ENCODE measurements at regions not wholly inside any gene's neighbourhood (a gene's known extent, or its start where the extent isn't known, plus 50 kb on each side); places are given as distances from the start of the nearest gene placed in this dataset.

DNA sequence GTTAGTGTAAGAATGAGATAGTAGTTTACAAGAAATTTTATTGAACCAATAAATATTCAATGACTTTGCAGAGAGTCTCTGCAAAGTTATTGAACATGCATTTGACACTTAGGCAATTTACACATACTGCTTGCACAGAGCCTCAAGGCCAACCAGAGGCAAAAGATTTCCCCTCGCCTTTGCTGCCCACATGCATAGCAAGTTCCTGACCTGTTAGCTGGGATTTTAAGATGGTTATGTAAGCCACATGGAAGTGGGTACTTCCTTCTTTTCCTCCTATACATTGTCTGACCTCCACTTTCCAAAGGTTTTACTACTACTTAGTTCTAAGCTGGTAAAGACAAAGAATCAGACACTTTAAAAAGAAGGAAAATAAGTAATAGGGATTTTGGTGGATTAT, 430.1 kb upstream of the FRG1 start:
- DNase-seq (ENCODE audit: low read depth) = no peak
- H3K4me3 ChIP-seq (ENCODE audit: low read depth, low read length) = no peak overlapping the region
- TF ChIP-seq, protein P1, sequence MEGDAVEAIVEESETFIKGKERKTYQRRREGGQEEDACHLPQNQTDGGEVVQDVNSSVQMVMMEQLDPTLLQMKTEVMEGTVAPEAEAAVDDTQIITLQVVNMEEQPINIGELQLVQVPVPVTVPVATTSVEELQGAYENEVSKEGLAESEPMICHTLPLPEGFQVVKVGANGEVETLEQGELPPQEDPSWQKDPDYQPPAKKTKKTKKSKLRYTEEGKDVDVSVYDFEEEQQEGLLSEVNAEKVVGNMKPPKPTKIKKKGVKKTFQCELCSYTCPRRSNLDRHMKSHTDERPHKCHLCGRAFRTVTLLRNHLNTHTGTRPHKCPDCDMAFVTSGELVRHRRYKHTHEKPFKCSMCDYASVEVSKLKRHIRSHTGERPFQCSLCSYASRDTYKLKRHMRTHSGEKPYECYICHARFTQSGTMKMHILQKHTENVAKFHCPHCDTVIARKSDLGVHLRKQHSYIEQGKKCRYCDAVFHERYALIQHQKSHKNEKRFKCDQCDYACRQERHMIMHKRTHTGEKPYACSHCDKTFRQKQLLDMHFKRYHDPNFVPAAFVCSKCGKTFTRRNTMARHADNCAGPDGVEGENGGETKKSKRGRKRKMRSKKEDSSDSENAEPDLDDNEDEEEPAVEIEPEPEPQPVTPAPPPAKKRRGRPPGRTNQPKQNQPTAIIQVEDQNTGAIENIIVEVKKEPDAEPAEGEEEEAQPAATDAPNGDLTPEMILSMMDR (IDR thresholded peaks at IDR 0.05; ENCODE audit: insufficient read depth, low read length) = no peak

DNA sequence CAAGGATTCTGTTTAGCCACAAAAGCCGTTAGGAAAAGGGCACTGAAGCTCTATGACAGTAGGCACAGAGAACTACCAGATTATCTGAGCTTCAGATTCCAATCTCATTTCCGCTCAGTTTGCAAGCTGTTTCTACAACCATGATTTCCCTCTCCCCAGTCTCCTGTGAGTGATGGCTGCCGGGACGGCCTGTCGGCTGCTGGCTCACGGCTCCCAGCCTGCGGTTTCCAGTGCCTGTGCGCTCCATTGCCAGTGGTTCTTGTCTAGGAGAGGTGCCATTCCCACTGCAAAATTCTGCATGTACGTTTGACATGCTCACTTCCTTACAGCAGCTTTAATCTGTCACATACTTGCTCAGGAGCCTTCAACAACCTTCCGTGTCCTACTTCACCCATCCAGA, 429.1 kb upstream of the FRG1 start:
- H3K4me3 ChIP-seq (ENCODE audit: low read depth, low read length) = no peak overlapping the region
- no peak for DNase-seq (ENCODE audit: low read depth)
- TF ChIP-seq, protein P1 (IDR thresholded peaks at IDR 0.05; ENCODE audit: insufficient read depth, low read length) = no peak

DNA sequence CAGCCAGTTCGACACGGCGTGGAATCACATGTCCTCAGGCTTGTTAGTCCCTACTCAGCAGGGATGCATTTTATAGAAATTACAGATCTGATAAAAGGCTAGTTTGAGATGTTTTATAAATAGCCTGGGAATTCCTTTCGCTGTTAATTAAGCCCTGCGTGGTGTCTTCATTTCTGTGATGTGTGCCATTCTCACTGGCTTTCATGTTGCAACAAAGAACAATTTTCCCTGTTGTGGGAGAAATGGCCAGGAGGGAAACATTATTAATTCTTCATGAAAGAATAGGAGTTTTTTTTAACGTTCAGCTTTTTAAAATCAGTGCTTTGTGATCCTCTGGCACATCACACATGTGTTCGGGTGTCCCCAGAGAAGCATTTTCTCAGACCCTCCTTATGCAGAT, 427.3 kb upstream of the FRG1 start:
- no peak for DNase-seq (ENCODE audit: low read depth)
- TF ChIP-seq, protein P1 (IDR thresholded peaks at IDR 0.05; ENCODE audit: insufficient read depth, low read length) = no peak
- H3K4me3 ChIP-seq (ENCODE audit: low read depth, low read length) = no peak overlapping the region

DNA sequence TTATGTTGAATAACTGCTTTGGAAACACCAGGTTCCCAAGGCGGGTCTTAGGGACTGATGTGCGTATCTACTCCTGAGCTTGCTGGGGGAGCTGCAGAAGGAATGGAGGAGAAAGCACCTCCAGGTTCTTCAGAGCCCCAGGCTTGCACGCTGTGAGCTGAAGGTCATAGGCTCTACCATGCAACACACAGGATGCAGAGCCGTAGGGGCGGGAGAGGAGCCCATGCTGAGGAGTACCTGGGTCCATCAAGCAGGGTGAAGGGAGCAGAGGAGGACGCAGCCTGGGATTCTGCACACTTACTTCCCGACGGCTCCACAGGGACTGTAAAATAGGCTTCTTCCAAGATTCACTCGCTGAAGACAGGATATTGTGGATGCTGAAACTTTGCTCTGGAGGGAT, 426.5 kb upstream of the FRG1 start:
- no peak overlapping the region for H3K4me3 ChIP-seq (ENCODE audit: low read depth, low read length)
- TF ChIP-seq, protein P1 (IDR thresholded peaks at IDR 0.05; ENCODE audit: insufficient read depth, low read length) = no peak
- no peak for DNase-seq (ENCODE audit: low read depth)

DNA sequence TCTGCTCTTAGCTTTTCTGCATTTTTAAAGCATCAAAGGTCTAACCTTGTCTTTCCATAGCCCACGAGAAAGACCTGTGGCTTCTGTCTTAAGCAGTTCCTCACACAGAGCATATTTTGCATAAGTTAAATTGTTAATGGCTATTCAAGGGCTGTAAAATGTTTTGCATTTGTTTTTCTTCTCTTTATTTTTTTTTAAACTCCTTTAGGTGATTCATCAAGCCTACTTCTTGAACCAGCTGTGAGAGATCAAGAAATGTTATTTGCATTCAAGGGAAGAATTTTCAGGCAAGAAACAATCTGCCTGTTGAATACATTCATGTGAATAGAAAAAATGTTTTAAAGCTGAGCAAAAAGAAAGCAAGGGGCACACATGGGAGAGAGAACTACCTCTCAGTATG, 423.8 kb upstream of the FRG1 start:
- DNase-seq (ENCODE audit: low read depth) = no peak
- TF ChIP-seq, protein P1 (IDR thresholded peaks at IDR 0.05; ENCODE audit: insufficient read depth, low read length) = no peak
- no peak overlapping the region for H3K4me3 ChIP-seq (ENCODE audit: low read depth, low read length)

DNA sequence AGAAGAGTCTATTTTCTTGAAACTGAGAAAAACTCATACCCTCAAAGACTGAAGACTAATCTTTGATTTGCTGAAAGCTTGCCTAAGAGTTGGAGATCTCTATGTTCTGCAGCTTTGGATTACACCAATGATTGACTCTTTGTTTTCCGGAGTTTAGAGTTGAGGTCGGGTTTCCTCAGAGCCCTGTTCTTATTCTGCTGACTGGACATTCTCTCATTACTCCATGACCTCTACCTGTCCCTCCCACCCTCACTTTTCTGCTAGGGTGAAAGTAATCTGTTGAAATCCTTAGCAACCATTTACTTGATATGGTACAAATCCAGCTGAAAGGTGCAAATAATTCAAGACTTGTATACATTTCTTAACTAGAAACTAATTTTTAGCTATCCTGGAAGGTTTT, 421.5 kb upstream of the FRG1 start:
- no peak overlapping the region for H3K4me3 ChIP-seq (ENCODE audit: low read depth, low read length)
- TF ChIP-seq, protein P1 (IDR thresholded peaks at IDR 0.05; ENCODE audit: insufficient read depth, low read length) = no peak
- DNase-seq (ENCODE audit: low read depth) = no peak

DNA sequence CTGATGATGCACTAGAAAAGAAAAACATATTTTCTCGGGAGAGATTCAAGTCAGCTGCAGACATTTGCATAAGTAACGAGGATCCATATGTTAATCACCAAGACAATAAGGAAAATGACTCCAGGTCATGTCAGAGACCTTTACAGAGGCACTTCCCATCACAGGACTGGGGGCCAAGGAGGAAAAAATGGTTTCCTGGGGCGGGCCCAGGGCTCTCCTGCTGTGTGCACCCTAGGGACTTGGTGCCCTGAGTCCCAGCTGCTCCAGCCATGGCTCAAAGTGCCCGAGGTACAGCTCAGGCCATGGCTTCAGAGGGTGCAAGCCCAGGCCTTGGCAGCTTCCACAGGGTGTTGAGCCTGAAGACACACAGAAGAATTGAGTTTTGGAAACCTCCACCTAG, 415.4 kb upstream of the FRG1 start:
- no peak for DNase-seq (ENCODE audit: low read depth)
- TF ChIP-seq, protein P1 (IDR thresholded peaks at IDR 0.05; ENCODE audit: insufficient read depth, low read length) = no peak

More for the DNA sequence above, 415.4 kb upstream of the FRG1 start:
- H3K4me3 ChIP-seq (ENCODE audit: low read depth, low read length) = no peak overlapping the region
